H9 (cell line): ENCODE measurements at regions not wholly inside any gene's neighbourhood (a gene's known extent, or its start where the extent isn't known, plus 50 kb on each side); places are given as distances from the start of the nearest gene placed in this dataset.

Experiments
- DNase-seq: peaks from one replicate; pipeline ENCODE4 v3.0.0-alpha.2; 2017
- H2AFZ ChIP-seq: one replicate; pipeline ENCODE4 v1.6.1; 2013; ENCODE audit warnings: mild to moderate bottlenecking, low read length, control low read depth, moderate library complexity
- H2AK5ac ChIP-seq: 2 replicates; pipeline ENCODE4 v1.6.1; 2013; ENCODE audit warnings: low read length, control low read depth, mixed read lengths; ENCODE audit not compliant: insufficient read length
- H2BK120ac ChIP-seq: one replicate; pipeline ENCODE4 v1.6.1; 2013; ENCODE audit warnings: low read depth, mild to moderate bottlenecking, low read length, control low read depth, inconsistent platforms; ENCODE audit not compliant: poor library complexity, severe bottlenecking
- H2BK12ac ChIP-seq: 2 replicates; pipeline ENCODE4 v1.6.1; 2013; ENCODE audit warnings: low read length, control low read depth, mixed read lengths, low read depth; ENCODE audit not compliant: insufficient read length
- H2BK15ac ChIP-seq: 2 replicates; pipeline ENCODE4 v1.6.1; 2013; ENCODE audit warnings: low read depth, low read length, control low read depth
- H2BK20ac ChIP-seq: one replicate; pipeline ENCODE4 v1.6.1; 2013; ENCODE audit warnings: low read depth, mild to moderate bottlenecking, low read length, control low read depth, inconsistent platforms; ENCODE audit not compliant: poor library complexity, severe bottlenecking
- H2BK5ac ChIP-seq: 2 replicates; pipeline ENCODE4 v1.6.1; 2013; ENCODE audit warnings: low read length, control low read depth, mixed read lengths; ENCODE audit not compliant: insufficient read length
- H3K14ac ChIP-seq: 2 replicates; pipeline ENCODE4 v1.6.1; 2013; ENCODE audit warnings: low read length, control low read depth; ENCODE audit not compliant: insufficient read depth
- H3K18ac ChIP-seq: 2 replicates; pipeline ENCODE4 v1.6.1; 2013; ENCODE audit warnings: low read depth, mild to moderate bottlenecking, mixed read lengths, low read length, control low read depth; ENCODE audit not compliant: insufficient read length
- H3K23ac ChIP-seq: 2 replicates; pipeline ENCODE4 v1.6.1; 2013; ENCODE audit warnings: low read length, control low read depth, mixed read lengths, low read depth; ENCODE audit not compliant: insufficient read length
- H3K23me2 ChIP-seq: 2 replicates; pipeline ENCODE4 v1.6.1; 2013; ENCODE audit warnings: low read depth, mild to moderate bottlenecking, mixed read lengths, low read length, control low read depth; ENCODE audit not compliant: insufficient read length, poor library complexity, severe bottlenecking
- H3K27ac ChIP-seq: 2 replicates; pipeline ENCODE4 v1.5.1; 2013; ENCODE audit warnings: low read length, control low read depth, mixed read lengths, low read depth; ENCODE audit not compliant: insufficient read length
- H3K27me3 ChIP-seq: 2 replicates; pipeline ENCODE4 v1.6.1; 2013; ENCODE audit warnings: low read length, control low read depth, inconsistent platforms; ENCODE audit not compliant: insufficient read depth
- H3K4ac ChIP-seq: 2 replicates; pipeline ENCODE4 v1.6.1; 2013; ENCODE audit warnings: low read depth, mild to moderate bottlenecking, control low read depth, inconsistent platforms, low read length, moderate library complexity
- H3K4me1 ChIP-seq: 2 replicates; pipeline ENCODE4 v1.6.1; 2013; ENCODE audit warnings: low read length, control low read depth, inconsistent platforms; ENCODE audit not compliant: insufficient read depth
- H3K4me2 ChIP-seq: 2 replicates; pipeline ENCODE4 v1.6.1; 2013; ENCODE audit warnings: low read length, control low read depth, mixed read lengths; ENCODE audit not compliant: insufficient read length, insufficient read depth
- H3K56ac ChIP-seq: 2 replicates; pipeline ENCODE4 v1.6.1; 2013; ENCODE audit warnings: low read depth, mild to moderate bottlenecking, mixed read lengths, low read length, control low read depth; ENCODE audit not compliant: insufficient read length
- H3K79me1 ChIP-seq: 2 replicates; pipeline ENCODE4 v1.6.1; 2013; ENCODE audit warnings: low read depth, mild to moderate bottlenecking, moderate library complexity, low read length, control low read depth, inconsistent platforms; ENCODE audit not compliant: insufficient read depth, poor library complexity, severe bottlenecking
- H3K79me2 ChIP-seq: 2 replicates; pipeline ENCODE4 v1.6.1; 2013; ENCODE audit warnings: low read length, control low read depth, inconsistent platforms; ENCODE audit not compliant: insufficient read depth
- H3K9ac ChIP-seq: 2 replicates; pipeline ENCODE4 v1.6.1; 2013; ENCODE audit warnings: low read length, control low read depth, mixed read lengths; ENCODE audit not compliant: insufficient read length; ENCODE audit errors: extremely low read depth
- H3K9me3 ChIP-seq: one replicate; pipeline ENCODE4 v1.6.1; 2013; ENCODE audit warnings: low read depth, low read length, inconsistent platforms; ENCODE audit not compliant: control insufficient read depth
- H3T11ph ChIP-seq: one replicate; pipeline ENCODE4 v1.6.1; 2013; ENCODE audit warnings: mild to moderate bottlenecking, low read length, control low read depth, inconsistent platforms
- H4K20me1 ChIP-seq: one replicate; pipeline ENCODE4 v1.6.1; 2013; ENCODE audit not compliant: control insufficient read depth, insufficient read length, insufficient read depth
- H4K5ac ChIP-seq: 2 replicates; pipeline ENCODE4 v1.6.1; 2013; ENCODE audit warnings: low read depth, mild to moderate bottlenecking, mixed read lengths, low read length, control low read depth; ENCODE audit not compliant: insufficient read length
- H4K8ac ChIP-seq: replicated peaks from 2 replicates; pipeline ENCODE4 v1.6.1; 2013; ENCODE audit warnings: low read length, control low read depth, mixed read lengths, low read depth; ENCODE audit not compliant: insufficient read length
- H4K91ac ChIP-seq: 2 replicates; pipeline ENCODE4 v1.6.1; 2013; ENCODE audit warnings: low read depth, mild to moderate bottlenecking, moderate library complexity, mixed read lengths, low read length, control low read depth; ENCODE audit not compliant: insufficient read length
- H3K27ac Mint-ChIP-seq, 3 experiments: 2 replicates in 2 of 3; 3 replicates in 1 of 3; pipeline ENCODE4 v1.8.0; 2020 to 2021; ENCODE audit warnings: mixed read lengths in 3 of 3, mild to moderate bottlenecking in 1 of 3, moderate library complexity in 1 of 3
- H3K27me3 Mint-ChIP-seq: 2 replicates; pipeline ENCODE4 v1.8.0; 2021; ENCODE audit warnings: low read depth, mild to moderate bottlenecking, moderate library complexity, mixed read lengths
- H3K36me3 Mint-ChIP-seq, 3 experiments: 2 replicates in 2 of 3; 3 replicates in 1 of 3; pipeline ENCODE4 v1.8.0; 2020 to 2021; ENCODE audit warnings: low read depth in 3 of 3, mixed read lengths in 3 of 3; ENCODE audit not compliant: insufficient read depth in 1 of 3
- H3K4me1 Mint-ChIP-seq, 2 experiments: 2 replicates each; pipeline ENCODE4 v1.8.0; 2020; ENCODE audit warnings: mixed read lengths in 2 of 2
- H3K4me3 Mint-ChIP-seq, 2 experiments: 2 replicates in 1 of 2; 3 replicates in 1 of 2; pipeline ENCODE4 v1.8.0; 2020 to 2021; ENCODE audit warnings: mild to moderate bottlenecking in 2 of 2, mixed read lengths in 2 of 2, moderate library complexity in 1 of 2
- H3K9me3 Mint-ChIP-seq, 2 experiments: 2 replicates in 1 of 2; 3 replicates in 1 of 2; pipeline ENCODE4 v1.8.0; 2020; ENCODE audit warnings: mild to moderate bottlenecking in 2 of 2, mixed read lengths in 2 of 2, moderate library complexity in 1 of 2
- WGBS: extraction: QIAGEN DNeasy Blood & Tissue Kit; methylation state at CpG from one replicate; pipeline ENCODE4 v1.1.7; 2013; ENCODE audit warnings: missing lambda C conversion rate, low lambda C conversion rate, mixed read lengths; ENCODE audit not compliant: insufficient read length; ENCODE audit errors: extremely low coverage; 5-methylcytosine and 5-hydroxymethylcytosine counted together
- TF ChIP-seq, protein P1 (sequence below): fragments of 200-600 bp; sonication (generic); conservative IDR thresholded peaks from 3 replicates; pipeline ENCODE4 v1.8.0; 2021; ENCODE audit warnings: antibody characterized with exemption, mild to moderate bottlenecking

DNA sequence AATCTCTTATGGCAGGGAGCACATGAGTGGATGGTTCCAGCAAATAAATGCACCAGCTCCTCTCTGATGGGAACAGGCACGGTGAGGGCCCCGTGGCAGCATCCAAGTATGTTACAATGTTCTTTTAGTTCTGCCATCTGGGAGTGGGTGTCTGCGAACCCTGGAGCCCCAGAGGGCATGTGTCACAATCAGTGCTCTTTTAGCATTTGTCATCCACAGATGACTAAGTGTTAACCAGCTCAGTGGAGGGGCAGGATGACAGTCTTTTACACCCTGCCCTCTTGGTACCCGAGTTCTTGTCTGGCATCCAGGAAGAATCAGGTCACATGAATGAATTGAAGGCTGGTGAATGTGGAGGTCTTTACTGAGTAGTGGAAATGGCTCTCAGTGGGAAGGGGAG, 560.4 kb upstream of the FLRT2 start:
- Histone ChIP-seq H3T11ph (no peak overlapping the region), H3K23me2 (no peaks in the 10 kb centered on the region), H3K9ac (no peak overlapping the region), H2BK120ac (no peak overlapping the region), H3K27ac (no peak overlapping the region), H3K4me1 (peaks cover 3% of the 10 kb centered on the region; the same call in 1 of the 2 replicates), H3K79me2 (no peaks in the 10 kb centered on the region), H4K20me1 (no peaks in the 10 kb centered on the region), H2BK20ac (no peak overlapping the region), H3K56ac (no peak overlapping the region), H4K91ac (no peak overlapping the region), H2AK5ac (no peak overlapping the region), H3K23ac (no peak overlapping the region), H3K79me1 (no peaks in the 10 kb centered on the region), H3K4me2 (no peak overlapping the region), H3K9me3 (no peaks in the 10 kb centered on the region), H3K27me3 (no peaks in the 10 kb centered on the region), H2AFZ (no peak overlapping the region), H2BK5ac (no peak overlapping the region), H3K14ac (no peak overlapping the region), H3K18ac (no peak overlapping the region), H4K5ac (no peak overlapping the region), H4K8ac (no peak overlapping the region), H2BK15ac (no peak overlapping the region), H2BK12ac (no peak overlapping the region), H3K4ac (no peak overlapping the region)
- no peak overlapping the region for H3K27ac Mint-ChIP-seq
- H3K4me3 Mint-ChIP-seq, result no peak overlapping the region
- no peaks in the 10 kb centered on the region for H3K27me3 Mint-ChIP-seq
- no peaks in the 10 kb centered on the region; a peak in 1 of 7 replicates for H3K36me3 Mint-ChIP-seq
- H3K9me3 Mint-ChIP-seq, result no peaks in the 10 kb centered on the region
- TF ChIP-seq, protein P1, sequence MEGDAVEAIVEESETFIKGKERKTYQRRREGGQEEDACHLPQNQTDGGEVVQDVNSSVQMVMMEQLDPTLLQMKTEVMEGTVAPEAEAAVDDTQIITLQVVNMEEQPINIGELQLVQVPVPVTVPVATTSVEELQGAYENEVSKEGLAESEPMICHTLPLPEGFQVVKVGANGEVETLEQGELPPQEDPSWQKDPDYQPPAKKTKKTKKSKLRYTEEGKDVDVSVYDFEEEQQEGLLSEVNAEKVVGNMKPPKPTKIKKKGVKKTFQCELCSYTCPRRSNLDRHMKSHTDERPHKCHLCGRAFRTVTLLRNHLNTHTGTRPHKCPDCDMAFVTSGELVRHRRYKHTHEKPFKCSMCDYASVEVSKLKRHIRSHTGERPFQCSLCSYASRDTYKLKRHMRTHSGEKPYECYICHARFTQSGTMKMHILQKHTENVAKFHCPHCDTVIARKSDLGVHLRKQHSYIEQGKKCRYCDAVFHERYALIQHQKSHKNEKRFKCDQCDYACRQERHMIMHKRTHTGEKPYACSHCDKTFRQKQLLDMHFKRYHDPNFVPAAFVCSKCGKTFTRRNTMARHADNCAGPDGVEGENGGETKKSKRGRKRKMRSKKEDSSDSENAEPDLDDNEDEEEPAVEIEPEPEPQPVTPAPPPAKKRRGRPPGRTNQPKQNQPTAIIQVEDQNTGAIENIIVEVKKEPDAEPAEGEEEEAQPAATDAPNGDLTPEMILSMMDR, result no peak
- WGBS, result no CpG with 5 or more reads among the region's 4 CpGs
- no peak for DNase-seq
- H3K4me1 Mint-ChIP-seq, result peaks cover 13 to 14% of the 10 kb centered on the region in 2 experiments
